ENCODE measurements at regions not wholly inside any gene's neighbourhood (a gene's known extent, or its start where the extent isn't known, plus 50 kb on each side); places are given as distances from the start of the nearest gene placed in this dataset.

GRCh38 chr16:22661161-22661647, 150.5 kb downstream of the NPIPB5 start:
- TF ChIP-seq POLR2A (IDR thresholded peaks at IDR 0.05) (no peak), POLR2AphosphoS5 (IDR thresholded peaks at IDR 0.05) (no peak)
- TF ChIP-seq, protein P1, sequence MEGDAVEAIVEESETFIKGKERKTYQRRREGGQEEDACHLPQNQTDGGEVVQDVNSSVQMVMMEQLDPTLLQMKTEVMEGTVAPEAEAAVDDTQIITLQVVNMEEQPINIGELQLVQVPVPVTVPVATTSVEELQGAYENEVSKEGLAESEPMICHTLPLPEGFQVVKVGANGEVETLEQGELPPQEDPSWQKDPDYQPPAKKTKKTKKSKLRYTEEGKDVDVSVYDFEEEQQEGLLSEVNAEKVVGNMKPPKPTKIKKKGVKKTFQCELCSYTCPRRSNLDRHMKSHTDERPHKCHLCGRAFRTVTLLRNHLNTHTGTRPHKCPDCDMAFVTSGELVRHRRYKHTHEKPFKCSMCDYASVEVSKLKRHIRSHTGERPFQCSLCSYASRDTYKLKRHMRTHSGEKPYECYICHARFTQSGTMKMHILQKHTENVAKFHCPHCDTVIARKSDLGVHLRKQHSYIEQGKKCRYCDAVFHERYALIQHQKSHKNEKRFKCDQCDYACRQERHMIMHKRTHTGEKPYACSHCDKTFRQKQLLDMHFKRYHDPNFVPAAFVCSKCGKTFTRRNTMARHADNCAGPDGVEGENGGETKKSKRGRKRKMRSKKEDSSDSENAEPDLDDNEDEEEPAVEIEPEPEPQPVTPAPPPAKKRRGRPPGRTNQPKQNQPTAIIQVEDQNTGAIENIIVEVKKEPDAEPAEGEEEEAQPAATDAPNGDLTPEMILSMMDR (IDR thresholded peaks at IDR 0.05): no peak
